ENCODE measurements at regions not wholly inside any gene's neighbourhood (a gene's known extent, or its start where the extent isn't known, plus 50 kb on each side); places are given as distances from the start of the nearest gene placed in this dataset.

GRCh38 chr11:122207505-122207904 is 91.5 kb upstream of the BLID start:
- H3K4me3 Mint-ChIP-seq, result no peak overlapping the region
- ChIA-PET POLR2A (no interaction called here), CTCF (no interaction called here)

GRCh38 chr11:122205036-122205435 is 89.0 kb upstream of the BLID start:
- Mint-ChIP-seq H3K27me3 (peaks cover 29% of the 10 kb centered on the region), H3K4me3 (no peak overlapping the region), H3K9me3 (no peaks in the 10 kb centered on the region), H3K27ac (no peak overlapping the region), H3K4me1 (no peaks in the 10 kb centered on the region), H3K36me3 (ENCODE audit: low read depth) (no peaks in the 10 kb centered on the region)
- intact Hi-C loops (cut with micrococcal nuclease), result no loop called here
- ATAC-seq (ENCODE audit: low read depth) (no peak), DNase-seq (no peak)
- ChIA-PET POLR2A (no interaction called here), CTCF (no interaction called here)
- TF ChIP-seq CTCF (IDR thresholded peaks at IDR 0.05), result no peak

More at GRCh38 chr11:122207505-122207904, 91.5 kb upstream of the BLID start:
- H3K4me1 Mint-ChIP-seq, result no peaks in the 10 kb centered on the region
- intact Hi-C loops (cut with micrococcal nuclease), result no loop called here
- H3K27me3 Mint-ChIP-seq, result peaks cover 25% of the 10 kb centered on the region
- no peak for TF ChIP-seq CTCF (IDR thresholded peaks at IDR 0.05)
- ATAC-seq (ENCODE audit: low read depth) (no peak), DNase-seq (no peak)
- no peak overlapping the region for H3K27ac Mint-ChIP-seq
- H3K9me3 Mint-ChIP-seq, result no peaks in the 10 kb centered on the region
- no peaks in the 10 kb centered on the region for H3K36me3 Mint-ChIP-seq (ENCODE audit: low read depth)

- no peaks in the 10 kb centered on the region for H3K36me3 Mint-ChIP-seq (ENCODE audit: low read depth)
- H3K27ac Mint-ChIP-seq, result no peak overlapping the region
- intact Hi-C loops (cut with micrococcal nuclease), result no loop called here
- DNase-seq (no peak), ATAC-seq (ENCODE audit: low read depth) (no peak)
- no peak for TF ChIP-seq CTCF (IDR thresholded peaks at IDR 0.05)
- H3K4me3 Mint-ChIP-seq, result no peak overlapping the region
- CTCF ChIA-PET, result interaction anchor here (1.0 to 1.9 kb wide), 3 partner anchors 8 to 550 kb away, joined by 3 to 24 read pairs (median 5); no protein-coding TSS in a partner anchor
- POLR2A ChIA-PET, result no interaction called here
- H3K4me1 Mint-ChIP-seq, result no peaks in the 10 kb centered on the region
- H3K9me3 Mint-ChIP-seq, result no peaks in the 10 kb centered on the region
- H3K27me3 Mint-ChIP-seq, result peaks cover 29% of the 10 kb centered on the region
These were observed 88.2 kb upstream of the BLID start for GRCh38 chr11:122204206-122204605.

DNA sequence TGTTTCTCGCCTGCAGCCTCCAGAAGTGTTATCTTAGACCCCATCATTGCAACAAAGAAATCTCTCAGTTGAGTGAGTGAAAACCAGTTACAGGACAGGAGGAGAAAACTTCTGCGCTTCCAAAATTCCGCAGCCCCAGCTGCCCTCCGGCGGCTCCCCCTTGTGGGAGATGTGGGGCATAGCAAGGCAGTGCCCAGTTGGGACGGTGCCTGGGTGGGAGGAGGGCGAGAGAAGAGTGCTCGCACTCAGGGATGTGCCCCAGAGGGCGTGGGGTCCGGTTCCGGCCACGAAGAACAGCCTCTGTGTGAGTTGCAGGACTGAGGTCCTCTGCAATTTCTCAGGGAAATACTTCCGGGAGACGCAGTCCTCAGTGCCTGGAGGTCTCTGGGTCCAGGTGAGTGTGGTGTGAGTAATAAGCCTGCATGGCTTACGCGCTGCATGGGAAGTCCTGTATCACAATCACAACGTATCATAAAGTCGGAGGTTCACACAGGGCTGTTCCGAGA is 87.0 kb upstream of the BLID start:
- no peaks in the 10 kb centered on the region for H3K9me3 Mint-ChIP-seq
- H3K36me3 Mint-ChIP-seq (ENCODE audit: low read depth), result no peaks in the 10 kb centered on the region
- peaks cover 31% of the 10 kb centered on the region for H3K27me3 Mint-ChIP-seq
- CTCF ChIA-PET, result interaction anchor here (1.3 to 1.9 kb wide), 4 partner anchors 10 to 548 kb away, joined by 3 to 24 read pairs (median 6); no protein-coding TSS in a partner anchor
- no peak overlapping the region for H3K4me3 Mint-ChIP-seq
- POLR2A ChIA-PET, result no interaction called here
- no peaks in the 10 kb centered on the region for H3K4me1 Mint-ChIP-seq
- intact Hi-C loops (cut with micrococcal nuclease), result no loop called here
- ATAC-seq (ENCODE audit: low read depth) (peak; percentile 65), DNase-seq (peak; percentile 21)
- TF ChIP-seq CTCF (IDR thresholded peaks at IDR 0.05), result peak; percentile 55
- H3K27ac Mint-ChIP-seq, result no peak overlapping the region

- POLR2A ChIA-PET, result no interaction called here
- H3K27me3 Mint-ChIP-seq, result peaks cover 31% of the 10 kb centered on the region
- H3K4me3 Mint-ChIP-seq, result no peak overlapping the region
- DNase-seq, result no peak
- no peaks in the 10 kb centered on the region for H3K9me3 Mint-ChIP-seq
- no peak for TF ChIP-seq CTCF (IDR thresholded peaks at IDR 0.05)
- CTCF ChIA-PET, result interaction anchor here (1.3 to 1.9 kb wide), 3 partner anchors 17 to 548 kb away, joined by 3 to 24 read pairs (median 6); no protein-coding TSS in a partner anchor
- no peaks in the 10 kb centered on the region for H3K4me1 Mint-ChIP-seq
- ATAC-seq (ENCODE audit: low read depth), result no peak
- H3K27ac Mint-ChIP-seq, result no peak overlapping the region
- intact Hi-C loops (cut with micrococcal nuclease), result no loop called here
- no peaks in the 10 kb centered on the region for H3K36me3 Mint-ChIP-seq (ENCODE audit: low read depth)
These were observed 86.3 kb upstream of the BLID start for GRCh38 chr11:122202161-122202950.

All from activated B cell treated with CpG ODN at 0.5 μM for 24 hours (primary cell).